ENCODE measurements at regions not wholly inside any gene's neighbourhood (a gene's known extent, or its start where the extent isn't known, plus 50 kb on each side); places are given as distances from the start of the nearest gene placed in this dataset.
"Not testable (repeated sequence)": the region's sequence is repeated elsewhere in the genome, so short reads cannot be mapped to it uniquely, and the experiment has no call there.

GRCh38 chr11:37474889-37475288 is 876.9 kb upstream of the RAG2 start:
- DNase-seq = no peak

- DNase-seq = no peak
These were observed 870.3 kb upstream of the RAG2 start for GRCh38 chr11:37468344-37468743.

GRCh38 chr11:37465221-37465620 is 867.2 kb upstream of the RAG2 start:
- DNase-seq = no peak

GRCh38 chr11:37459456-37459855 is 861.4 kb upstream of the RAG2 start:
- DNase-seq = no peak

GRCh38 chr11:37456746-37457145 is 858.7 kb upstream of the RAG2 start:
- no peak for DNase-seq

- DNase-seq = no peak
These were observed 853.9 kb upstream of the RAG2 start for GRCh38 chr11:37451903-37452302.

GRCh38 chr11:37450613-37451012 is 852.6 kb upstream of the RAG2 start:
- DNase-seq = no peak

- DNase-seq = no peak
These were observed 851.1 kb upstream of the RAG2 start for GRCh38 chr11:37449146-37449545.

GRCh38 chr11:37442576-37442975 is 844.5 kb upstream of the RAG2 start:
- no peak for DNase-seq

- DNase-seq = not testable (repeated sequence)
These were observed 833.7 kb upstream of the RAG2 start for GRCh38 chr11:37431633-37432230.

GRCh38 chr11:37430966-37431632 is 833.1 kb upstream of the RAG2 start:
- DNase-seq = not testable (repeated sequence)

- no peak for DNase-seq
These were observed 824.5 kb upstream of the RAG2 start for GRCh38 chr11:37422511-37422910.

GRCh38 chr11:37411289-37411688 is 813.3 kb upstream of the RAG2 start:
- DNase-seq = no peak

- no peak for DNase-seq
These were observed 811.1 kb upstream of the RAG2 start for GRCh38 chr11:37409124-37409523.

- no peak for DNase-seq
These were observed 809.4 kb upstream of the RAG2 start for GRCh38 chr11:37407461-37407860.

GRCh38 chr11:37406651-37407050 is 808.6 kb upstream of the RAG2 start:
- DNase-seq = no peak

GRCh38 chr11:37404231-37404630 is 806.2 kb upstream of the RAG2 start:
- DNase-seq = no peak

- no peak for DNase-seq
These were observed 804.6 kb upstream of the RAG2 start for GRCh38 chr11:37402663-37403062.

GRCh38 chr11:37394236-37394870 is 796.3 kb upstream of the RAG2 start:
- no peak for DNase-seq

- DNase-seq = no peak
These were observed 793.6 kb upstream of the RAG2 start for GRCh38 chr11:37391615-37392014.

GRCh38 chr11:37390576-37391083 is 792.6 kb upstream of the RAG2 start:
- DNase-seq = no peak

- DNase-seq = no peak
These were observed 780.9 kb upstream of the RAG2 start for GRCh38 chr11:37378958-37379357.

GRCh38 chr11:37372667-37373066 is 774.6 kb upstream of the RAG2 start:
- no peak for DNase-seq

GRCh38 chr11:37371346-37371970 is 773.4 kb upstream of the RAG2 start:
- DNase-seq = no peak

All from activated CD4-positive, alpha-beta T cell treated with anti-CD3 and anti-CD28 coated beads, Interleukin-2, amount 50 U/mL, for 48 hours (primary cell).